KMS-11 (cell line): ENCODE measurements at regions not wholly inside any gene's neighbourhood (a gene's known extent, or its start where the extent isn't known, plus 50 kb on each side); places are given as distances from the start of the nearest gene placed in this dataset.

ENCODE experiments used
- H2AFZ ChIP-seq: fragments of 200-600 bp; sonication (generic); 2 replicates; pipeline ENCODE4 v1.6.1; 2016; ENCODE audit warnings: antibody characterized with exemption, mixed run types, low read depth
- H3K27ac ChIP-seq: fragments of 200-600 bp; sonication (generic); 2 replicates; pipeline ENCODE4 v1.6.1; 2016; ENCODE audit warnings: mild to moderate bottlenecking, mixed run types
- H3K27me3 ChIP-seq: fragments of 200-600 bp; sonication (generic); 2 replicates; pipeline ENCODE4 v1.6.1; 2017; ENCODE audit warnings: mild to moderate bottlenecking, low read depth, mixed run types, moderate library complexity; ENCODE audit not compliant: insufficient read depth
- H3K36me3 ChIP-seq: fragments of 200-600 bp; sonication (generic); 2 replicates; pipeline ENCODE4 v1.6.1; 2017; ENCODE audit warnings: mild to moderate bottlenecking, mixed run types; ENCODE audit not compliant: insufficient read depth
- H3K4me1 ChIP-seq: fragments of 200-600 bp; sonication (generic); 2 replicates; pipeline ENCODE4 v1.6.1; 2016; ENCODE audit warnings: mild to moderate bottlenecking, low read depth, mixed run types; ENCODE audit not compliant: poor library complexity, severe bottlenecking
- H3K4me2 ChIP-seq: fragments of 200-600 bp; sonication (generic); 2 replicates; pipeline ENCODE4 v1.7.0; 2016; ENCODE audit warnings: mild to moderate bottlenecking, mixed run types
- H3K4me3 ChIP-seq: fragments of 200-600 bp; sonication (generic); IDR thresholded peaks from 2 replicates; pipeline ENCODE4 v1.6.1; 2017; ENCODE audit warnings: low read depth, low read length, mixed read lengths; ENCODE audit not compliant: insufficient read depth
- H3K79me2 ChIP-seq: fragments of 200-600 bp; sonication (generic); 2 replicates; pipeline ENCODE4 v1.6.1; 2016; ENCODE audit warnings: low read depth, mixed run types; ENCODE audit not compliant: insufficient read depth
- H3K9ac ChIP-seq: fragments of 200-600 bp; sonication (generic); 2 replicates; pipeline ENCODE4 v1.6.1; 2016; ENCODE audit warnings: mild to moderate bottlenecking, mixed run types
- H4K20me1 ChIP-seq: fragments of 200-600 bp; sonication (generic); 2 replicates; pipeline ENCODE4 v1.6.1; 2016; ENCODE audit warnings: mild to moderate bottlenecking, mixed run types; ENCODE audit not compliant: insufficient read depth
- CTCF ChIP-seq: fragments of 200-600 bp; sonication (generic); conservative IDR thresholded peaks from 2 replicates; pipeline ENCODE4 v1.6.1; 2017; ENCODE audit warnings: low read depth, mild to moderate bottlenecking, antibody characterized with exemption, low read length, moderate library complexity, mixed read lengths

DNA sequence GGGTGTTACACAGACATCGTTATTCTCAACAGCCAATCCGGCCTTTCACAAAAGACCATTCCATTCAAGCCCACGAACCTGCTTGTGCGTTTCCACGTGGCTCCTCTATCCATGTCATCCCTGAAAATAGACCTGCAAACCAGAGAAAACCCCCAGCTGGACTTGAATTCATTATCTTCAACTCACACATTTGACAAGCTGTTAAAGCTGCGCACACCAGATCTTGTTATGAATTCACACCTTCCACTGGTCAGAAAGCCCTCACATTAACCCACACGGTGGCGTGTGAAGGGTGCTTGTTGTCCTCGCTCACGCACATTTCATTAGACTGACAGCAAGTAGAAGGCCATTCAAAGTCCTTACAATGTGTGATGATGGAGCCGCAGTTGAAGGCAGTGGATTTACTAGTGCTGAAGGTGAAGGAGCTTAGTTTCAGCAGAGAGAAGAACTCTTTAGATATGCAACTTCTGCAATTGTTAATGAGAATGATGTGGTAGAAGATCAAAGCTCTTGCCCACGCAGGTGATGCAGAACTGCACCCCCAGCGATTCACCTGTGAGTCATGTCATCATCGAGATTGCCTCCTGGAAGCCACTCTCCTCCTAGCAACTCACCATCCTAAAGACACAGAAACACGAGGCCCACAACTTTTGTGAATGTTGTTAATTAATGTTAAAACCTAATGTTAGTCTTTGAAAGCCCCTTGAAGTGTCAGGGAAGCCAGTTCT, 224.8 kb upstream of the SOX11 start:
- H3K9ac ChIP-seq = no peak overlapping the region
- H3K4me1 ChIP-seq = no peaks in the 10 kb centered on the region
- no peak overlapping the region for H3K4me2 ChIP-seq
- H3K79me2 ChIP-seq = no peaks in the 10 kb centered on the region
- no peak for TF ChIP-seq CTCF
- no peak overlapping the region for H2AFZ ChIP-seq
- H3K4me3 ChIP-seq = no peak overlapping the region
- no peak overlapping the region for H3K27ac ChIP-seq
- no peaks in the 10 kb centered on the region for H3K36me3 ChIP-seq
- no peaks in the 10 kb centered on the region for H3K27me3 ChIP-seq
- H4K20me1 ChIP-seq = no peaks in the 10 kb centered on the region

DNA sequence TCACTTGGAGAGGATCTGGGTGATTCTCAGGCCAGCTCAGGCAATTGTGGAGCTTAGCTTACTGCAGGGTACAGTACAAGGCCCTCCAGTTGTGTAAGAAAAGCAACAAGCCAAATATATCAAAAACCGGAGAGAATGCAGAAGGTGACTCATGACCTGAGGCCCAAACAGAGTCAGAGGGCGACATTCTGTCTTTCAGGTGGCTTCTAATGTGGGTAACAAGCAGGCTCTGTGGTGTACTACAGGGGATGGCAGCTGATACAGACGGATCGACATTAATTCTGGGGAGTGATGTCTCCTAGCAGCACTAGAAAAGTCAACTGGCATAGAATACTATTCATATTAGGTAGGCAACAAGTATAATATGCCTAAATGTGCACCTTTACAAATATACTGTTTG, 219.5 kb upstream of the SOX11 start:
- Histone ChIP-seq H3K4me3 (no peak overlapping the region), H3K36me3 (no peaks in the 10 kb centered on the region), H2AFZ (no peak overlapping the region), H3K4me2 (no peak overlapping the region), H4K20me1 (no peaks in the 10 kb centered on the region), H3K79me2 (no peaks in the 10 kb centered on the region), H3K27me3 (no peaks in the 10 kb centered on the region), H3K9ac (no peak overlapping the region), H3K4me1 (no peaks in the 10 kb centered on the region), H3K27ac (no peak overlapping the region)
- no peak for TF ChIP-seq CTCF

GRCh38 chr2:5473635-5474034, 218.5 kb upstream of the SOX11 start:
- Histone ChIP-seq H3K79me2 (no peaks in the 10 kb centered on the region), H3K9ac (no peak overlapping the region), H3K27me3 (no peaks in the 10 kb centered on the region), H4K20me1 (no peaks in the 10 kb centered on the region), H3K27ac (no peak overlapping the region), H3K4me2 (no peak overlapping the region), H3K36me3 (no peaks in the 10 kb centered on the region), H2AFZ (no peak overlapping the region), H3K4me3 (no peak overlapping the region), H3K4me1 (no peaks in the 10 kb centered on the region)
- TF ChIP-seq CTCF = no peak

- H4K20me1 ChIP-seq = no peaks in the 10 kb centered on the region
- TF ChIP-seq CTCF = no peak
- H3K36me3 ChIP-seq = no peaks in the 10 kb centered on the region
- no peak overlapping the region for H3K9ac ChIP-seq
- H3K27me3 ChIP-seq = no peaks in the 10 kb centered on the region
- H3K4me1 ChIP-seq = no peaks in the 10 kb centered on the region
- H3K4me2 ChIP-seq = no peak overlapping the region
- H2AFZ ChIP-seq = no peak overlapping the region
- H3K4me3 ChIP-seq = no peak overlapping the region
- H3K79me2 ChIP-seq = no peaks in the 10 kb centered on the region
- no peak overlapping the region for H3K27ac ChIP-seq
These were observed 217.5 kb upstream of the SOX11 start for GRCh38 chr2:5474716-5475115.
